H7 (cell line): ENCODE measurements at regions not wholly inside any gene's neighbourhood (a gene's known extent, or its start where the extent isn't known, plus 50 kb on each side); places are given as distances from the start of the nearest gene placed in this dataset.
A peak's percentile ranks its signal among the peaks of the same experiment; 100 is the strongest.

ENCODE experiments used
- DNase-seq: peaks from one replicate; pipeline ENCODE4 v3.0.0; 2012
- H3K27me3 ChIP-seq: 2 replicates; pipeline ENCODE4 v1.6.0; 2011; ENCODE audit warnings: mild to moderate bottlenecking, low read length; ENCODE audit not compliant: control insufficient read depth, insufficient read depth
- H3K36me3 ChIP-seq: replicated peaks from 2 replicates; pipeline ENCODE4 v1.5.1; 2011; ENCODE audit warnings: low read length; ENCODE audit not compliant: control insufficient read depth, insufficient read depth
- H3K4me3 ChIP-seq: 2 replicates; pipeline ENCODE4 v1.5.1; 2011; ENCODE audit warnings: low read depth, mild to moderate bottlenecking, control low read depth, low read length, moderate library complexity; ENCODE audit not compliant: insufficient read depth

GRCh38 chr13:30816736-30817135 lies 81.4 kb downstream of the ALOX5AP start:
- H3K4me3 ChIP-seq: no peak overlapping the region
- H3K36me3 ChIP-seq: no peaks in the 10 kb centered on the region
- no peaks in the 10 kb centered on the region for H3K27me3 ChIP-seq
- DNase-seq: no peak

- no peak for DNase-seq
- H3K27me3 ChIP-seq: no peaks in the 10 kb centered on the region
- H3K36me3 ChIP-seq: no peaks in the 10 kb centered on the region
- H3K4me3 ChIP-seq: no peak overlapping the region
These were observed 83.1 kb downstream of the ALOX5AP start for GRCh38 chr13:30818323-30818960.

- Histone ChIP-seq H3K36me3 (no peaks in the 10 kb centered on the region), H3K27me3 (no peaks in the 10 kb centered on the region), H3K4me3 (no peak overlapping the region)
- no peak for DNase-seq
These were observed 84.0 kb downstream of the ALOX5AP start for GRCh38 chr13:30819136-30819888.

- DNase-seq: no peak
- Histone ChIP-seq H3K27me3 (no peaks in the 10 kb centered on the region; the same call in 1 of the 2 replicates), H3K4me3 (no peak overlapping the region), H3K36me3 (no peaks in the 10 kb centered on the region)
These were observed 84.7 kb upstream of the MEDAG start for GRCh38 chr13:30821421-30821820.

- no peak overlapping the region for H3K4me3 ChIP-seq
- DNase-seq: no peak
- no peaks in the 10 kb centered on the region; the same call in 1 of the 2 replicates for H3K27me3 ChIP-seq
- H3K36me3 ChIP-seq: no peaks in the 10 kb centered on the region
These were observed 81.4 kb upstream of the MEDAG start for GRCh38 chr13:30824651-30825050.

- peak; percentile 61 for DNase-seq
- Histone ChIP-seq H3K27me3 (no peaks in the 10 kb centered on the region; the same call in 1 of the 2 replicates), H3K36me3 (no peaks in the 10 kb centered on the region), H3K4me3 (no peak overlapping the region)
These were observed 79.0 kb upstream of the MEDAG start for GRCh38 chr13:30826911-30827577.

- no peaks in the 10 kb centered on the region; the same call in 1 of the 2 replicates for H3K27me3 ChIP-seq
- no peaks in the 10 kb centered on the region for H3K36me3 ChIP-seq
- DNase-seq: peak; percentile 39
- no peak overlapping the region for H3K4me3 ChIP-seq
These were observed 78.5 kb upstream of the MEDAG start for GRCh38 chr13:30827578-30827925.

- Histone ChIP-seq H3K27me3 (no peaks in the 10 kb centered on the region; the same call in 1 of the 2 replicates), H3K4me3 (no peak overlapping the region), H3K36me3 (no peaks in the 10 kb centered on the region)
- DNase-seq: no peak
These were observed 76.8 kb upstream of the MEDAG start for GRCh38 chr13:30829145-30829832.

- no peak for DNase-seq
These were observed 76.0 kb upstream of the MEDAG start for GRCh38 chr13:30829833-30830637.

GRCh38 chr13:30830638-30830965 lies 75.5 kb upstream of the MEDAG start:
- Histone ChIP-seq H3K4me3 (no peak overlapping the region), H3K27me3 (no peaks in the 10 kb centered on the region; the same call in 1 of the 2 replicates), H3K36me3 (no peaks in the 10 kb centered on the region)
- no peak for DNase-seq

More at GRCh38 chr13:30829833-30830637, 76.0 kb upstream of the MEDAG start:
- no peaks in the 10 kb centered on the region; the same call in 1 of the 2 replicates for H3K27me3 ChIP-seq
- H3K4me3 ChIP-seq: no peak overlapping the region
- no peaks in the 10 kb centered on the region for H3K36me3 ChIP-seq

GRCh38 chr13:30831515-30831914 lies 74.6 kb upstream of the MEDAG start:
- DNase-seq: no peak
- H3K27me3 ChIP-seq: no peaks in the 10 kb centered on the region; the same call in 1 of the 2 replicates
- H3K36me3 ChIP-seq: no peaks in the 10 kb centered on the region
- H3K4me3 ChIP-seq: no peak overlapping the region

GRCh38 chr13:30832377-30832776 lies 73.7 kb upstream of the MEDAG start:
- Histone ChIP-seq H3K4me3 (no peak overlapping the region), H3K27me3 (no peaks in the 10 kb centered on the region; the same call in 1 of the 2 replicates), H3K36me3 (no peaks in the 10 kb centered on the region)
- no peak for DNase-seq

- H3K27me3 ChIP-seq: no peaks in the 10 kb centered on the region; the same call in 1 of the 2 replicates
These were observed 73.2 kb upstream of the MEDAG start for GRCh38 chr13:30832845-30833332.

GRCh38 chr13:30835442-30835841 lies 70.6 kb upstream of the MEDAG start:
- H3K27me3 ChIP-seq: no peaks in the 10 kb centered on the region
- no peak for DNase-seq
- H3K4me3 ChIP-seq: no peak overlapping the region
- no peaks in the 10 kb centered on the region for H3K36me3 ChIP-seq

More at GRCh38 chr13:30832845-30833332, 73.2 kb upstream of the MEDAG start:
- no peak overlapping the region for H3K4me3 ChIP-seq
- H3K36me3 ChIP-seq: no peaks in the 10 kb centered on the region
- DNase-seq: peak; percentile 79
